ENCODE measurements at regions not wholly inside any gene's neighbourhood (a gene's known extent, or its start where the extent isn't known, plus 50 kb on each side); places are given as distances from the start of the nearest gene placed in this dataset.

- ATAC-seq: peak in 2 of 4 donors; percentile 20 to 64
- Histone ChIP-seq H3K36me3 (no peaks in the 10 kb centered on the region), H3K4me3 (no peak overlapping the region), H3K27me3 (no peaks in the 10 kb centered on the region), H3K9me3 (no peaks in the 10 kb centered on the region), H3K4me1 (peaks cover 0 to 6% (median 0%) of the 10 kb centered on the region in 3 donors), H3K27ac (no peak overlapping the region)
- 43 to 48% methylated on average over 4 of the region's 4 CpGs for WGBS, 2 donors
- no peak for FAIRE-seq
- TF ChIP-seq CTCF (IDR thresholded peaks at IDR 0.05): no peak
- no peak for DNase-seq
- intact Hi-C loops (cut with DNase I): loop anchor here in 1 of 3 donors (10.0 kb wide), 1 partner anchor 556 kb away; the partner anchor contains the start of gene HLX
These were observed 311.5 kb downstream of the DUSP10 start for GRCh38 chr1:221430152-221430960.

- 79 to 85% methylated on average over 2 of the region's 2 CpGs for WGBS, 2 donors
- DNase-seq (no peak), FAIRE-seq (no peak), ATAC-seq (no peak)
- no peaks in the 10 kb centered on the region for H3K27me3 ChIP-seq
- no peaks in the 10 kb centered on the region for H3K9me3 ChIP-seq
- H3K27ac ChIP-seq: no peak overlapping the region
- no peaks in the 10 kb centered on the region for H3K36me3 ChIP-seq
- H3K4me1 ChIP-seq: peaks cover 0 to 6% (median 0%) of the 10 kb centered on the region in 3 donors
- no peak for TF ChIP-seq CTCF (IDR thresholded peaks at IDR 0.05)
- no peak overlapping the region for H3K4me3 ChIP-seq
- intact Hi-C loops (cut with DNase I): loop anchor here in 1 of 3 donors (10.0 kb wide), 1 partner anchor 556 kb away; the partner anchor contains the start of gene HLX
These were observed 310.7 kb downstream of the DUSP10 start for GRCh38 chr1:221431068-221431651.

GRCh38 chr1:221431961-221432360 lies 309.9 kb downstream of the DUSP10 start:
- no peak for FAIRE-seq
- Histone ChIP-seq H3K27me3 (no peaks in the 10 kb centered on the region), H3K9me3 (no peaks in the 10 kb centered on the region), H3K4me1 (peaks cover 0 to 6% (median 0%) of the 10 kb centered on the region in 3 donors), H3K4me3 (no peak overlapping the region), H3K27ac (no peak overlapping the region), H3K36me3 (no peaks in the 10 kb centered on the region)
- TF ChIP-seq CTCF (IDR thresholded peaks at IDR 0.05): no peak
- DNase-seq: no peak
- intact Hi-C loops (cut with DNase I): loop anchor here in 1 of 3 donors (10.0 kb wide), 1 partner anchor 557 kb away; the partner anchor contains the start of gene HLX
- no peak for ATAC-seq

GRCh38 chr1:221435504-221435904 lies 306.4 kb downstream of the DUSP10 start:
- FAIRE-seq: peak; percentile 5
- peak; percentile 79 to 93 (median 90) for TF ChIP-seq CTCF (IDR thresholded peaks at IDR 0.05)
- no peak overlapping the region for H3K27ac ChIP-seq

More at GRCh38 chr1:221435504-221435904, 306.4 kb downstream of the DUSP10 start:
- Histone ChIP-seq H3K27me3 (no peaks in the 10 kb centered on the region), H3K4me1 (peaks cover 0 to 11% (median 3%) of the 10 kb centered on the region in 3 donors), H3K36me3 (no peaks in the 10 kb centered on the region), H3K9me3 (no peaks in the 10 kb centered on the region), H3K4me3 (no peak overlapping the region)
- DNase-seq (no peak), ATAC-seq (peak in 3 of 4 donors; percentile 73 to 82 (median 79))
- intact Hi-C loops (cut with DNase I): loop anchor here in 1 of 3 donors (10.0 kb wide), 1 partner anchor 561 kb away; the partner anchor contains the start of gene HLX
